Liver (tissue), 8 donors: ENCODE measurements at regions not wholly inside any gene's neighbourhood (a gene's known extent, or its start where the extent isn't known, plus 50 kb on each side); places are given as distances from the start of the nearest gene placed in this dataset.

Experiments used
- DNase-seq: peaks from one replicate; pipeline ENCODE4 v3.0.0-alpha.2; 2017; ENCODE audit warnings: low spot score
- H3K27ac ChIP-seq, 2 donors: one replicate each; pipeline ENCODE4 v1.7.0; 2013; ENCODE audit warnings: inconsistent platforms in 2 of 2, low read length in 2 of 2, control low read depth in 1 of 2, low read depth in 1 of 2, mild to moderate bottlenecking in 1 of 2
- H3K27me3 ChIP-seq, 4 donors: one replicate each; pipeline versions ENCODE4 v1.6.1 to v1.7.0; 2013; ENCODE audit warnings: low read length in 3 of 4, inconsistent platforms in 1 of 4, mild to moderate bottlenecking in 1 of 4, moderate library complexity in 1 of 4; ENCODE audit not compliant: control insufficient read depth in 4 of 4, insufficient read depth in 4 of 4
- H3K36me3 ChIP-seq, 4 donors: one replicate each; pipeline versions ENCODE4 v1.6.1 to v1.7.0; 2013; ENCODE audit warnings: low read length in 3 of 4, mild to moderate bottlenecking in 3 of 4, low read depth in 1 of 4, moderate library complexity in 1 of 4; ENCODE audit not compliant: control insufficient read depth in 4 of 4, insufficient read depth in 3 of 4
- H3K4me1 ChIP-seq, 4 donors: one replicate each; pipeline versions ENCODE4 v1.6.1 to v1.7.0; 2013; ENCODE audit warnings: low read length in 3 of 4, mild to moderate bottlenecking in 3 of 4, moderate library complexity in 1 of 4; ENCODE audit not compliant: control insufficient read depth in 4 of 4, insufficient read depth in 4 of 4
- H3K4me3 ChIP-seq, 3 donors: one replicate each; pipeline versions ENCODE4 v1.6.1 to v1.7.0; 2013; ENCODE audit warnings: low read length in 3 of 3, control low read depth in 1 of 3, low read depth in 1 of 3, mild to moderate bottlenecking in 1 of 3
- H3K9ac ChIP-seq, 2 donors: one replicate each; pipeline ENCODE4 v1.7.0; 2013; ENCODE audit warnings: low read length in 2 of 2, mild to moderate bottlenecking in 2 of 2, moderate library complexity in 2 of 2, control low read depth in 1 of 2, low read depth in 1 of 2
- H3K9me3 ChIP-seq, 4 donors: one replicate each; pipeline versions ENCODE4 v1.6.1 to v1.7.0; 2013; ENCODE audit warnings: low read length in 3 of 4; ENCODE audit not compliant: control insufficient read depth in 4 of 4
- ATF3 ChIP-seq: IDR thresholded peaks from 2 replicates; pipeline ENCODE4 v1.6.1; 2016; ENCODE audit warnings: antibody characterized with exemption
- CTCF ChIP-seq: fragments of 150-350 bp; IDR thresholded peaks from 2 replicates; pipeline ENCODE4 v1.5.1; 2017; ENCODE audit warnings: improper control_type of control experiment, low read depth, low read length; ENCODE audit not compliant: missing input control
- EGR1 ChIP-seq, 2 donors: IDR thresholded peaks; 2 replicates each; pipeline ENCODE4 v1.6.1; 2016 to 2018; ENCODE audit warnings: antibody characterized with exemption in 2 of 2, low read depth in 2 of 2
- FOXA1 ChIP-seq: IDR thresholded peaks from 2 replicates; pipeline ENCODE4 v1.6.1; 2016; ENCODE audit warnings: antibody characterized with exemption
- FOXA2 ChIP-seq: IDR thresholded peaks from 2 replicates; pipeline ENCODE4 v1.6.1; 2016; ENCODE audit warnings: antibody characterized with exemption
- GABPA ChIP-seq, 2 donors: IDR thresholded peaks in 1 of 2; conservative IDR thresholded peaks in 1 of 2; 2 replicates each; pipeline ENCODE4 v1.6.1; 2016; ENCODE audit warnings: antibody characterized with exemption in 2 of 2, mild to moderate bottlenecking in 1 of 2, moderate library complexity in 1 of 2
- HNF4A ChIP-seq, 2 donors: conservative IDR thresholded peaks; 2 replicates each; pipeline ENCODE4 v1.6.1; 2016; ENCODE audit warnings: antibody characterized with exemption in 2 of 2, mild to moderate bottlenecking in 2 of 2
- HNF4G ChIP-seq: IDR thresholded peaks from 2 replicates; pipeline ENCODE4 v1.6.1; 2016; ENCODE audit warnings: antibody characterized with exemption
- JUND ChIP-seq, 2 donors: IDR thresholded peaks; 2 replicates each; pipeline ENCODE4 v1.6.1; 2016; ENCODE audit warnings: antibody characterized with exemption in 2 of 2
- MAX ChIP-seq: IDR thresholded peaks from 2 replicates; pipeline ENCODE4 v1.6.1; 2016; ENCODE audit warnings: antibody characterized with exemption
- NR2F2 ChIP-seq: IDR thresholded peaks from 2 replicates; pipeline ENCODE4 v1.6.1; 2016; ENCODE audit warnings: antibody characterized with exemption
- RAD21 ChIP-seq, 2 donors: IDR thresholded peaks; 2 replicates each; pipeline ENCODE4 v1.6.1; 2016; ENCODE audit warnings: antibody characterized with exemption in 2 of 2, mild to moderate bottlenecking in 2 of 2
- REST ChIP-seq: IDR thresholded peaks from 2 replicates; pipeline ENCODE4 v1.6.1; 2016; ENCODE audit warnings: antibody characterized with exemption, mild to moderate bottlenecking
- SP1 ChIP-seq: IDR thresholded peaks from 2 replicates; pipeline ENCODE4 v1.6.1; 2018; ENCODE audit warnings: antibody characterized with exemption, mild to moderate bottlenecking
- TAF1 ChIP-seq: conservative IDR thresholded peaks from 2 replicates; pipeline ENCODE4 v1.6.1; 2016; ENCODE audit warnings: antibody characterized with exemption, mild to moderate bottlenecking
- YY1 ChIP-seq: IDR thresholded peaks from 2 replicates; pipeline ENCODE4 v1.6.1; 2016; ENCODE audit warnings: antibody characterized with exemption, mild to moderate bottlenecking
- ZBTB33 ChIP-seq: IDR thresholded peaks from 2 replicates; pipeline ENCODE4 v1.6.1; 2016; ENCODE audit warnings: antibody characterized with exemption
- WGBS: extraction: QIAGEN DNeasy Blood & Tissue Kit; methylation state at CpG from one replicate; pipeline ENCODE4 v1.1.7; 2013; 5-methylcytosine and 5-hydroxymethylcytosine counted together
- donor health status: healthy.
- donor health status: healthy.
- donor health status: healthy.
- donor health status: healthy.
- donor health status: healthy.

- no peak for TF ChIP-seq YY1
Observed at GRCh38 chr16:54504372-54504771, 217.8 kb upstream of the IRX3 start (continued).

GRCh38 chr16:54503856-54504219, 217.3 kb upstream of the IRX3 start:
- H3K27me3 ChIP-seq = no peaks in the 10 kb centered on the region
- peaks cover 0 to 4% (median 2%) of the 10 kb centered on the region in 4 donors for H3K4me1 ChIP-seq
- 76% methylated on average over 2 of the region's 2 CpGs for WGBS

More at GRCh38 chr16:54503856-54504219, 217.3 kb upstream of the IRX3 start:
- H3K9ac ChIP-seq = no peak overlapping the region
- peaks cover 0 to 1% (median 0%) of the 10 kb centered on the region in 4 donors for H3K9me3 ChIP-seq
- H3K27ac ChIP-seq = no peak overlapping the region
- no peak overlapping the region for H3K4me3 ChIP-seq
- TF ChIP-seq JUND (IDR thresholded peaks at IDR 0.05) (no peak), RAD21 (IDR thresholded peaks at IDR 0.05) (no peak), SP1 (no peak), ATF3 (no peak), HNF4G (no peak), NR2F2 (no peak), HNF4A (conservative IDR thresholded peaks at IDR 0.05) (no peak), REST (no peak), TAF1 (no peak), CTCF (no peak), GABPA (IDR thresholded peaks at IDR 0.05 in 1 of 2, conservative IDR thresholded peaks at IDR 0.05 in 1 of 2) (no peak), MAX (no peak), ZBTB33 (no peak), FOXA1 (no peak), YY1 (no peak), FOXA2 (no peak), EGR1 (IDR thresholded peaks at IDR 0.05; ENCODE audit: low read depth in 2 of 2) (no peak)
- no peaks in the 10 kb centered on the region for H3K36me3 ChIP-seq
- no peak for DNase-seq
